Coronary artery (tissue), 2 donors: ENCODE measurements at regions not wholly inside any gene's neighbourhood (a gene's known extent, or its start where the extent isn't known, plus 50 kb on each side); places are given as distances from the start of the nearest gene placed in this dataset.

Source experiments
- DNase-seq: peaks from one replicate; pipeline ENCODE4 v3.0.0-alpha.2; 2017; ENCODE audit warnings: low spot score
- H3K27ac ChIP-seq, 2 donors: fragments of 200-600 bp; sonication (generic); one replicate each; pipeline ENCODE4 v1.5.1; 2016 to 2019
- H3K4me3 ChIP-seq: fragments of 200-600 bp; sonication (generic); 2 replicates; pipeline ENCODE4 v1.5.1; 2016; ENCODE audit warnings: mild to moderate bottlenecking, moderate library complexity
- TF ChIP-seq, protein P1 (sequence below): fragments of 200-600 bp; sonication (generic); IDR thresholded peaks from one replicate; pipeline ENCODE4 v1.5.1; 2019; ENCODE audit warnings: antibody characterized with exemption

DNA sequence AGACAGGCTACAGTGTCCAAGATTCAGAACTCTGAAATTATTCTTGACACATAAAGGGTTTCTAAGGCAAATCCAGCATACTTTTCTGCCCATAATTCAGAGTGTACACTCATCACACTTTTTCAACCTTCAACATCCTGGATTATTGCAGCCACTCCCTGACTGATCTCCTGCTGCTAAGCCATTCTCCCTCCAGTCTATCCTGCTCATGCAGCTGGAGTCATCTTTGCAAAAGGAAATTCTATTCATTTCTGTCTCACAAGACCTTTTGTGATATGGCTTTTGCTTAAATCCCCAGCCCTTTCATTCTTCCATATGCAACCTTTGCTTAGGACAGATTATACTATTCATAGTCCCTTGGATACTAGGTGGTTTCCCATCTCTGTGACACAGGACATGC, 236.1 kb upstream of the LDB2 start:
- DNase-seq, result no peak
- no peak overlapping the region for H3K4me3 ChIP-seq
- TF ChIP-seq, protein P1, sequence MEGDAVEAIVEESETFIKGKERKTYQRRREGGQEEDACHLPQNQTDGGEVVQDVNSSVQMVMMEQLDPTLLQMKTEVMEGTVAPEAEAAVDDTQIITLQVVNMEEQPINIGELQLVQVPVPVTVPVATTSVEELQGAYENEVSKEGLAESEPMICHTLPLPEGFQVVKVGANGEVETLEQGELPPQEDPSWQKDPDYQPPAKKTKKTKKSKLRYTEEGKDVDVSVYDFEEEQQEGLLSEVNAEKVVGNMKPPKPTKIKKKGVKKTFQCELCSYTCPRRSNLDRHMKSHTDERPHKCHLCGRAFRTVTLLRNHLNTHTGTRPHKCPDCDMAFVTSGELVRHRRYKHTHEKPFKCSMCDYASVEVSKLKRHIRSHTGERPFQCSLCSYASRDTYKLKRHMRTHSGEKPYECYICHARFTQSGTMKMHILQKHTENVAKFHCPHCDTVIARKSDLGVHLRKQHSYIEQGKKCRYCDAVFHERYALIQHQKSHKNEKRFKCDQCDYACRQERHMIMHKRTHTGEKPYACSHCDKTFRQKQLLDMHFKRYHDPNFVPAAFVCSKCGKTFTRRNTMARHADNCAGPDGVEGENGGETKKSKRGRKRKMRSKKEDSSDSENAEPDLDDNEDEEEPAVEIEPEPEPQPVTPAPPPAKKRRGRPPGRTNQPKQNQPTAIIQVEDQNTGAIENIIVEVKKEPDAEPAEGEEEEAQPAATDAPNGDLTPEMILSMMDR, result no peak
- no peak overlapping the region for H3K27ac ChIP-seq

DNA sequence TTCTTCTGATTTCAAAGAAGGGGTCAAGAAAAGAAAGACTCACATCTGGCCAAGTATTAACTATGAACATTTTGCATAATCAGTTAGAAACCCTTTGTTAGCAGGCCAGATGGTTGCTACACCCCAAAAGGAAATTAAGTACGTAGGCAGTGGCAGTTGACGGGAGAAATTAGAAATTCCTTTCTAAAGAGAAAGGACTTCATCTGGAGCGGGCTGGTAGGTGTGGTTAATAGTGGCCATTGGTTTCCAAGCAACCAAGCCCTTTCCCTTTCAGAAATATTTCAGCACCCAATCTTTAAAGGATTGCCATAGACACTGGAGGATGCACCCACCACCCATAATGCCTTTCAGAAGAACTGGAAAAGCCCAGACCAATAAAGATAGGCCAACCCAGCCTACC, 235.7 kb upstream of the LDB2 start:
- no peak overlapping the region for H3K27ac ChIP-seq
- H3K4me3 ChIP-seq, result no peak overlapping the region
- TF ChIP-seq, protein P1, result no peak
- no peak for DNase-seq

DNA sequence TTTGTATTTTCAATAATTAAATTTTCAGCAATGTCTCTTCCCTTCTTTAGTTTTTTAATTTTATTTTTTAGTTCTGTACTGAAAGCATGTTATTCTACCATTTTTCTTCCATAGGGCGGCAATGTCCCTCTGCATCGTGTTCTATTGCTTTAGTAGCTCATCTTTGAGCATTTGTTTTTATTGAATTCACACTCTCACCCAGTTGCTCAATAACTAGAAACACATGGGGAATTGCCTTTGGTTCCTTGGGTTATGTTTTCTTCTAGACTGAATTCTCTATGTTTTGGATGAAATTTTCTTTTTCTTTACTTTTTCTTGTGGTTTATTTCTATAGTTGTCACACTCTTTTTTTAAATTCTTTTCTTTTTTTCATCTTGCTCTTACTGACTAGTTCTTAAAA, 233.8 kb upstream of the LDB2 start:
- no peak overlapping the region for H3K4me3 ChIP-seq
- TF ChIP-seq, protein P1, result no peak
- DNase-seq, result no peak
- H3K27ac ChIP-seq, result no peak overlapping the region

DNA sequence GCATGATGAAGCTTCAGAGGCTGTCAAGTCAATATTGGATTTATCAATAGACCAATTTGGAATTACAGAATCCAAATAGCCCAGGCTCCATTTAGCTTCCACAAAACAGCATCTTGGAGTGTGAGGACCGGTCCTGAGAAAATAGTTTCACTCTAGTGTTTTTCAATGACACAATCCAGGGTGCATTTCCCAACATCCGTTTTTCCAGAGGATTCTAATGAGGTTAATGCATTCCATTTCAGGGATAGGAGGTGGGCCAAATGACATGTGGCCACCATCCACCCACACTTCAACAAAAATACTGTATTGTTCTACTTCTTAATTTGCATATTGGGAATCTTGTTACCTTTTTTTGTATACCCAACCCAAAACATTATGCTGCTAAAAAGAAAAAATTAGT, 229.8 kb upstream of the LDB2 start:
- TF ChIP-seq, protein P1, result no peak
- no peak overlapping the region for H3K4me3 ChIP-seq
- DNase-seq, result no peak
- no peak overlapping the region for H3K27ac ChIP-seq

DNA sequence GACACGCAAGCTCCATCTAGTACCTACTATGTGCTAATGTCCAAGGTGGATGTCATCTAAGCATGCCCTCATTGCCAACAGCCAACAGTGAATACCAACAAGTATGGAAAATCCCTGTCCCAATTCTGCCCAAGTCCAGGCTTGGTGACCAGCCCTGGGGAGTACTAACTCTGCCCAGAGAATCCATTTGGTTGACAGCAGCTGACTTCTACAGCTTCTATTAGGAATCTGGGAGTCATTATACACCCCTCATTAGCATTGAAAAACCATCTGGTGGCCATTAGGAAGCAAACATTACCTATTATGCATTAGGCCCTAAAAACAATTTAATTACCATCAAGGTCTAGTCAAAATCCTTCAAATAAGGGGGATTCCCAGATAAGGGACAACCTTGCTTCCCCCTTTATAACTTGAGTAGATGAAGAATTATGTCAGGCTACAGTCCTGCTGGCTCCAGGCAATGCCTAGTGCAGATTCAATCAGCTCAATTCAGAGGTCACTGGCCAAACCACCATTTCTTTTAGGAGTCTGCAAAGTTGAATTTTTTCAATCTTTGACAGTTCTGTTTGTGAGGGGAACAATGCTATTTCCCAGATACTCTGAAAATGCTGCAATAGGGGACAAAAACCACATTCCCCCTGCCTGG, 228.0 kb upstream of the LDB2 start:
- TF ChIP-seq, protein P1, result no peak
- DNase-seq, result no peak
- H3K4me3 ChIP-seq, result no peak overlapping the region
- H3K27ac ChIP-seq, result no peak overlapping the region

DNA sequence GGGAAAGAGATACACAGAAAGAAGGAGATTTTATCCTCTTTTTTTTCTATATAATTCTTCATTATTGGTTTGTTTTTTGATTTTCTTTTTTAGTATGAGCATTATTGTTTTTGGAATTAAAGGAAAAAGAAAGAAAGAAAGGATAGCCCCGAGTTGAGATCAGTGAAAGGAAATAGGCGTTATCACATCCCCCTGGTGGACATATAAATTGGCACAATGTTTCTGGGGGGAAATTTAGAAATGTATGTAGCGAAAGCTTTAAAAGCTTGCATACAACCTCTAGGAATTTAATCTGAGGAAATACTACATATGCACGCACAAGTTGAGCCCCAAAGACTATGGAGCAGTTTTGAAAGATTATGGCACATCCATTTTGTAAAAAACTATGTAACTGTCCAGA, 226.3 kb upstream of the LDB2 start:
- Histone ChIP-seq H3K4me3 (no peak overlapping the region), H3K27ac (no peak overlapping the region)
- no peak for DNase-seq
- TF ChIP-seq, protein P1, result no peak

DNA sequence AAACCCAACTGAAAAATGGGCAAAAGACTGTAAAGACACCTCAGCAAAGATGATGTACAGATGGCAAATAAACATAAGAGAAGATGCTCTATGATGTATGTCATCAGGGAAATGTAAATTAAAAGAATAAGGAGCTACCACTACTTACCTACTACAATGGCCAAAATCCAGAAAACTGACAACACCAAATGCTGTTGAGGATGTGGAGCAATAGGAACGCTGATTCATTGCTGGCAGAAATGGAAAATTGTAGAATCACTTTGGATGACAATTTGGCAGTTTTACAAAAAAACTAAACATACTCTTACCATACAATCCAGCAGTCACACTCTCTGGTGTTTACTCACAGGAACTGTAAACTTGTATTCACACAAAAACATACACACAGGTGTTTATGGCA, 222.3 kb upstream of the LDB2 start:
- no peak for DNase-seq
- H3K4me3 ChIP-seq, result no peak overlapping the region
- H3K27ac ChIP-seq, result no peak overlapping the region
- TF ChIP-seq, protein P1, result no peak
